CD4-positive, alpha-beta memory T cell (primary cell): ENCODE measurements at regions not wholly inside any gene's neighbourhood (a gene's known extent, or its start where the extent isn't known, plus 50 kb on each side); places are given as distances from the start of the nearest gene placed in this dataset.

ENCODE experiments used
- CTCF ChIA-PET: fragments of 350-600 bp; sonication (Branson Sonifier 250); formaldehyde crosslinking; loops from one replicate; lab custom pipeline; 2021; ENCODE audit warnings: inconsistent platforms; ENCODE audit not compliant: partially characterized antibody; lab: Charles Lee
- POLR2A ChIA-PET: fragments of 350-600 bp; sonication (Branson Sonifier 250); formaldehyde crosslinking; loops from one replicate; lab custom pipeline; 2021; ENCODE audit not compliant: partially characterized antibody; lab: Charles Lee
- DNase-seq, 5 donors: peaks; one replicate each; pipeline versions ENCODE4 v3.0.0 to v3.0.0-alpha.2; 2020 to 2022; ENCODE audit warnings: mixed read lengths in 1 of 5
- H3K27ac ChIP-seq: one replicate; pipeline ENCODE4 v1.7.0; 2013; ENCODE audit warnings: low read depth, low read length
- H3K27me3 ChIP-seq: 2 replicates; pipeline ENCODE4 v1.7.0; 2013; ENCODE audit warnings: mild to moderate bottlenecking, low read length, moderate library complexity; ENCODE audit not compliant: insufficient read depth
- H3K36me3 ChIP-seq: 2 replicates; pipeline ENCODE4 v1.7.0; 2013; ENCODE audit warnings: mild to moderate bottlenecking, low read length, moderate library complexity; ENCODE audit not compliant: insufficient read depth
- H3K4me1 ChIP-seq: 2 replicates; pipeline ENCODE4 v1.7.0; 2013; ENCODE audit warnings: mild to moderate bottlenecking, low read length, moderate library complexity; ENCODE audit not compliant: insufficient read depth
- H3K4me3 ChIP-seq, 2 donors: one replicate each; pipeline ENCODE4 v1.7.0; 2013; ENCODE audit warnings: low read length in 2 of 2, mild to moderate bottlenecking in 1 of 2
- H3K9me3 ChIP-seq, 2 donors: one replicate each; pipeline ENCODE4 v1.7.0; 2013; ENCODE audit warnings: low read length in 2 of 2, control low read depth in 1 of 2; ENCODE audit not compliant: control insufficient read depth in 1 of 2
- H3K27ac Mint-ChIP-seq, 7 donors: one replicate each; pipeline ENCODE4 v1.8.0; 2020 to 2021; ENCODE audit warnings: mixed read lengths in 7 of 7, mild to moderate bottlenecking in 6 of 7, inconsistent platforms in 3 of 7, moderate library complexity in 3 of 7
- H3K27me3 Mint-ChIP-seq, 2 donors: one replicate each; pipeline ENCODE4 v1.8.0; 2020 to 2021; ENCODE audit warnings: mixed read lengths in 2 of 2
- H3K36me3 Mint-ChIP-seq, 2 donors: one replicate each; pipeline ENCODE4 v1.8.0; 2020 to 2021; ENCODE audit warnings: mixed read lengths in 2 of 2, inconsistent platforms in 1 of 2, mild to moderate bottlenecking in 1 of 2
- H3K4me1 Mint-ChIP-seq, 4 donors: one replicate each; pipeline ENCODE4 v1.8.0; 2020 to 2021; ENCODE audit warnings: mixed read lengths in 4 of 4, mild to moderate bottlenecking in 1 of 4
- H3K4me3 Mint-ChIP-seq, 8 donors: one replicate each; pipeline ENCODE4 v1.8.0; 2020 to 2021; ENCODE audit warnings: mixed read lengths in 8 of 8, mild to moderate bottlenecking in 7 of 8, moderate library complexity in 6 of 8, inconsistent platforms in 3 of 8
- H3K9me3 Mint-ChIP-seq, 8 donors: one replicate each; pipeline ENCODE4 v1.8.0; 2020 to 2021; ENCODE audit warnings: mixed read lengths in 8 of 8, mild to moderate bottlenecking in 5 of 8, inconsistent platforms in 3 of 8, moderate library complexity in 1 of 8
- intact Hi-C: fragments of 100-400 bp; cut with micrococcal nuclease; formaldehyde crosslinking; loops from one replicate; pipeline ENCODE4 v1.15.1; 2023

DNA sequence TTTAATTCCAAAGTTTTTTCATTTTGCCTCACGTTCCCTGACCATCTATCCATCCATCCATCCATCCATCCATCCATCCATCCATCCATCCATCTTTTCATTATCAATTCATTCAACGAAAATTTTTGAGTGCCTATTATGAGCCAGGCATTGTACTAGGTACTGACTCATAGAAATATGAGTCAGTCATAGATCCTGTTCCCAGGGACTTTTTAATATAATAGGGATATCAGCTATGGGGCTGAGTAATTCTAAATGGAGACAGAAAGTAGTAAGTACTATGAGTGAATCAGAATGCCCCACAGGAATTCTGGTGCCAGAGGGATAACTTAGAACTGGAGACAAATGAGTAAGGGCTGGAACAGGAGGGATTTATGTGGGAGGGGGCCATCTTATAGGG, 49.8 kb upstream of the GNG12 start:
- H3K4me1 Mint-ChIP-seq: no peaks in the 10 kb centered on the region
- H3K36me3 Mint-ChIP-seq: no peaks in the 10 kb centered on the region
- Histone ChIP-seq H3K27me3 (no peaks in the 10 kb centered on the region), H3K4me1 (no peaks in the 10 kb centered on the region), H3K36me3 (no peaks in the 10 kb centered on the region), H3K4me3 (no peak overlapping the region), H3K9me3 (no peaks in the 10 kb centered on the region), H3K27ac (no peak overlapping the region)
- no peak overlapping the region for H3K4me3 Mint-ChIP-seq
- ChIA-PET CTCF (no interaction called here), POLR2A (no interaction called here)
- no peak for DNase-seq
- no peak overlapping the region for H3K27ac Mint-ChIP-seq
- intact Hi-C loops: no loop called here
- H3K27me3 Mint-ChIP-seq: peaks cover 5 to 12% of the 10 kb centered on the region in 2 donors
- H3K9me3 Mint-ChIP-seq: peaks cover 0 to 4% (median 0%) of the 10 kb centered on the region in 8 donors
